Heart left ventricle (tissue), 16 donors: ENCODE measurements at regions not wholly inside any gene's neighbourhood (a gene's known extent, or its start where the extent isn't known, plus 50 kb on each side); places are given as distances from the start of the nearest gene placed in this dataset.

ENCODE experiments used
- ATAC-seq, 4 donors: fragments of 200-7000 bp; cut with Tn5 transposase; one replicate each; pipeline ENCODE4 v1.9.1; 2020 to 2022; ENCODE audit warnings: moderate library complexity in 4 of 4, mild to moderate bottlenecking in 3 of 4, moderate number of reproducible peaks in 1 of 4
- DNase-seq, 5 donors: peaks; one replicate each; pipeline ENCODE4 v3.0.0-alpha.2; 2020
- H3K27ac ChIP-seq, 12 donors: fragments of 200-600 bp; sonication (generic) in 4 of 12; one replicate each; pipeline versions ENCODE4 v1.5.0 to v1.8.0; 2016 to 2022; ENCODE audit warnings: mild to moderate bottlenecking in 2 of 12
- H3K27me3 ChIP-seq, 9 donors: fragments of 200-600 bp; sonication (generic) in 2 of 9; one replicate each; pipeline versions ENCODE4 v1.5.1 to v1.8.0; 2016 to 2022; ENCODE audit warnings: mild to moderate bottlenecking in 3 of 9
- H3K36me3 ChIP-seq, 9 donors: fragments of 200-600 bp; sonication (generic) in 2 of 9; one replicate each; pipeline versions ENCODE4 v1.5.0 to v1.8.0; 2018 to 2022; ENCODE audit warnings: mild to moderate bottlenecking in 2 of 9
- H3K4me1 ChIP-seq, 12 donors: fragments of 200-600 bp; sonication (generic) in 4 of 12; one replicate each; pipeline versions ENCODE4 v1.5.0 to v1.8.0; 2016 to 2022; ENCODE audit warnings: mild to moderate bottlenecking in 3 of 12
- H3K4me3 ChIP-seq, 12 donors: fragments of 200-600 bp; sonication (generic) in 4 of 12; one replicate each; pipeline versions ENCODE4 v1.5.0 to v1.8.0; 2017 to 2022; ENCODE audit warnings: mild to moderate bottlenecking in 9 of 12, moderate library complexity in 4 of 12
- H3K9me3 ChIP-seq, 12 donors: fragments of 200-600 bp; sonication (generic) in 4 of 12; one replicate each; pipeline versions ENCODE4 v1.5.0 to v1.8.0; 2016 to 2022; ENCODE audit warnings: mild to moderate bottlenecking in 1 of 12
- POLR2A ChIP-seq, 2 donors: fragments of 450-650 bp; IDR thresholded peaks; one replicate each; pipeline ENCODE4 v1.6.1; 2017; ENCODE audit warnings: antibody characterized with exemption in 2 of 2, mild to moderate bottlenecking in 2 of 2, moderate library complexity in 2 of 2
- whole genome bisulfite sequencing, 4 donors: extraction: QIAGEN DNeasy Blood & Tissue Kit in 2 of 4; methylation state at CpG; one replicate each; pipeline versions ENCODE4 v1.1.5 to v1.1.7; 2013 to 2018; 5-methylcytosine and 5-hydroxymethylcytosine counted together
- intact Hi-C, 10 donors: fragments of 100-400 bp; cut with DNase I; formaldehyde crosslinking; loops; one replicate each; pipeline versions ENCODE4 v1.11.1 to v1.14.2; 2022
- TF ChIP-seq, protein P1 (sequence below), 12 donors: fragments of 200-600 bp; sonication (generic) in 4 of 12; IDR thresholded peaks; one replicate each; pipeline versions ENCODE4 v1.5.0 to v1.8.0; 2018 to 2022; ENCODE audit warnings: antibody characterized with exemption in 12 of 12, mild to moderate bottlenecking in 5 of 12
- donor health status: ischemic (EF 13 %, LVEDD 7.1; RV severe dilation, severe dysfunction).
- donor health status: healthy with polysubstance abuse.
- donor health status: DM: no; HTN: yes; CAD: no.
- donor health status: DM: no; HTN: no; CAD: no.
- donor health status: ischemic (EF 25% LVEDD 6.9; RV normal size, moderate dysfunction).
- donor health status: ischemic (EF 25% LVEDD 5.7; RV mildly dilated, moderate dysfunction).
- donor health status: healthy.
- donor health status: DM: yes; HTN: yes; CAD: no.
- donor health status: ischemic (EF 35%, LVEDD 5.7; RV mildly dilated, moderate dysfunction).
- donor health status: nonischemic (EF 11% LVEDD 7.7; RV severe dilation, severe dysfunction).
- donor health status: DM: yes; HTN: yes; CAD: no.
- donor health status: PGD.
- donor health status: ischemic (EF 29% LVEDD 5.4; RV normal size, mild dysfunction).
- donor health status: nonischemic (EF 23%, LVEDD 6.1; RV moderate dilation, normal function).

DNA sequence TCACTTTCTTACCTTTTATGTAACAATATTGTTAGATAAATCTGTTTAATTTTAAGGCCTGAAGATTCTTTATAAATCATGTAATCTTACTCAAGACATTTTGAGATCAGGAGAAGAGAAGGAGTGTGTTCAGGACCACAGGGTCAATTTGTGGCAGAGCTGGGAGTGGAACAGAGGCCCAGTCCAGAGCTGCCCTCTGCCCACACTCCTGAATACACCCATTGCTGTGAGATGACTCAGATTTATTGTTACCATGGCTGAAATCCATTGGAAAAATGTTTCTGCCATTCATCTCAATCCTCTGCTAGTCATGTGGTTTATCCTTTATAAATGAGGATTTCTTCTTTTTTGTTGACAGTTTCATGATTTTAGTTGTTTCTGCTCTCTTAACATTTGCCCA lies 100.5 kb upstream of the STXBP6 start:
- intact Hi-C loops, result loop anchor here in 9 of 10 donors (2.0 to 5.0 kb wide), 9 partner anchors 257 to 440 kb away; no protein-coding TSS in a partner anchor
- no peak for ATAC-seq

DNA sequence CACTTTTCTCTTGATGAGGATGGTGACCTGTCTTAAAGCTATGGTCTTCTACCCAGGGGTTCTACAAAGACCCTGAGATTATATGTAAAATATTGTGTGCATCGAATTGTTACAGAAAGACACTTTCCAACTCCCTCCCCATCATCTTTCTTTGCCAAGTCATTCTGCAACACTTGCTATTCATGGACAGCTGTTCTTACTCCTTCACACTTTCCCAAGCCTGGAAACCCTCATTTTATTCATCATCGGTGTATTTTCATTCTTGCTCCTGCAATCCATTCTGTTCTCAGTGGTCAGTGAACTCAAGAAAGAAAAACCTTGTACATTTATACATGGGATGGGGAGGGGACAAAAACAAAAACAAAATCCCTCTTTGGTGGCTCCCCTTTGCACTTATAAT lies 90.5 kb upstream of the STXBP6 start:
- ATAC-seq, result peak in 1 of 4 donors; percentile 54

More for the DNA sequence above, 100.5 kb upstream of the STXBP6 start:
- TF ChIP-seq POLR2A (IDR thresholded peaks at IDR 0.05), result no peak
- TF ChIP-seq, protein P1, sequence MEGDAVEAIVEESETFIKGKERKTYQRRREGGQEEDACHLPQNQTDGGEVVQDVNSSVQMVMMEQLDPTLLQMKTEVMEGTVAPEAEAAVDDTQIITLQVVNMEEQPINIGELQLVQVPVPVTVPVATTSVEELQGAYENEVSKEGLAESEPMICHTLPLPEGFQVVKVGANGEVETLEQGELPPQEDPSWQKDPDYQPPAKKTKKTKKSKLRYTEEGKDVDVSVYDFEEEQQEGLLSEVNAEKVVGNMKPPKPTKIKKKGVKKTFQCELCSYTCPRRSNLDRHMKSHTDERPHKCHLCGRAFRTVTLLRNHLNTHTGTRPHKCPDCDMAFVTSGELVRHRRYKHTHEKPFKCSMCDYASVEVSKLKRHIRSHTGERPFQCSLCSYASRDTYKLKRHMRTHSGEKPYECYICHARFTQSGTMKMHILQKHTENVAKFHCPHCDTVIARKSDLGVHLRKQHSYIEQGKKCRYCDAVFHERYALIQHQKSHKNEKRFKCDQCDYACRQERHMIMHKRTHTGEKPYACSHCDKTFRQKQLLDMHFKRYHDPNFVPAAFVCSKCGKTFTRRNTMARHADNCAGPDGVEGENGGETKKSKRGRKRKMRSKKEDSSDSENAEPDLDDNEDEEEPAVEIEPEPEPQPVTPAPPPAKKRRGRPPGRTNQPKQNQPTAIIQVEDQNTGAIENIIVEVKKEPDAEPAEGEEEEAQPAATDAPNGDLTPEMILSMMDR (IDR thresholded peaks at IDR 0.05), result no peak
- Histone ChIP-seq H3K27ac (no peak overlapping the region), H3K36me3 (no peaks in the 10 kb centered on the region), H3K4me1 (no peaks in the 10 kb centered on the region), H3K9me3 (no peaks in the 10 kb centered on the region), H3K27me3 (no peaks in the 10 kb centered on the region), H3K4me3 (no peak overlapping the region)
- DNase-seq, result no peak

DNA sequence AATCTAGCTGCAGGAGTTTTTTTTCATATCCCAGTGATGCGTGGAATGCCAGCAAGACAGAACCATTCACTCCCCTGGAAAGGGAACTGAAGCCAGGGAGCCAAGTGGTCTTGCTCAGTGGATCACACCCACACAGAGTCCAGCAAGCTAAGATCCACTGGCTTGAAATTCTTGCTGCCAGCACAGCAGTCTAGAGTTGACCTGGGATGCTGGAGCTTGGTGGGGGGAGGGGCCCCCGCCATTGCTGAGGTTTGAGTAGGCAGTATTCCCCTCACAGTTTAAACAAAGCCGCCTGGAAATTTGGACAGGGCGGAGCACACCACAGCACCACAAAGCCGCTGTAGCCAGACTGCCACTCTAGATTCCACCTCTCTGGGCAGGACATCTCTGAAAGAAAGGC lies 86.9 kb upstream of the STXBP6 start:
- H3K36me3 ChIP-seq, result no peaks in the 10 kb centered on the region
- no peak overlapping the region for H3K27ac ChIP-seq
- ATAC-seq (no peak), DNase-seq (no peak)
- H3K27me3 ChIP-seq, result peaks cover 0 to 47% (median 3%) of the 10 kb centered on the region in 9 donors
- H3K4me1 ChIP-seq, result peaks cover 0 to 6% (median 2%) of the 10 kb centered on the region in 12 donors
- intact Hi-C loops, result loop anchor here in 1 of 10 donors (10.0 kb wide), 1 partner anchor 92 kb away; no protein-coding TSS in a partner anchor
- H3K9me3 ChIP-seq, result no peaks in the 10 kb centered on the region
- H3K4me3 ChIP-seq, result no peak overlapping the region
- TF ChIP-seq, protein P1 (IDR thresholded peaks at IDR 0.05), result no peak
- no peak for TF ChIP-seq POLR2A (IDR thresholded peaks at IDR 0.05)
- 82 to 92% (median 84%) methylated on average over 4 to 5 of the region's 5 CpGs for WGBS, 4 donors

More for the DNA sequence above, 90.5 kb upstream of the STXBP6 start:
- TF ChIP-seq POLR2A (IDR thresholded peaks at IDR 0.05), result no peak
- TF ChIP-seq, protein P1 (IDR thresholded peaks at IDR 0.05), result no peak
- Histone ChIP-seq H3K9me3 (no peaks in the 10 kb centered on the region), H3K27me3 (peaks cover 0 to 21% (median 0%) of the 10 kb centered on the region in 9 donors), H3K27ac (no peak overlapping the region), H3K36me3 (no peaks in the 10 kb centered on the region), H3K4me1 (no peaks in the 10 kb centered on the region), H3K4me3 (no peak overlapping the region)
- no peak for DNase-seq
- WGBS, 4 donors, result 39 to 72% (median 56%) methylated on average over 2 of the region's 2 CpGs
- intact Hi-C loops, result no loop called here

DNA sequence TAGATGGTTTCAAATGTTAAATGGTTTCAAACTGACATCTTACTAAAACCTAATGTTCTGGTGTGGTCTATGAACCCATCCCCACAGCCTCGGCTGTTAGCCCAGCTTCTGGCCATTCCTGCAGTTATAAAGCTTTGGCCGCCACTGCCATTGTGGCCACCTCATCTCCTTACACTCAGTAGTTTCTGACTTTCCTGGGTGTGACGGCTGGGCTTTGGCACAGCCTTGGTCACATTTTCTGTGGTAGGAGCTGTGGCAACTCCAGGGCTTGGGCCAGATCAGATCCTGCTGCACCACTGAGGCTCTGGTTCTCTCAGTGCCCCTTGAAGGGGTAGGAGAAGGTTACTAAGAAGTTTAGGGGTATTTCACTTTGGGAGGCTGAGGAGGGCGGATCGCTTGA lies 84.2 kb upstream of the STXBP6 start:
- peaks cover 0 to 47% (median 3%) of the 10 kb centered on the region in 9 donors for H3K27me3 ChIP-seq
- H3K27ac ChIP-seq, result no peak overlapping the region
- H3K36me3 ChIP-seq, result no peaks in the 10 kb centered on the region
- TF ChIP-seq, protein P1 (IDR thresholded peaks at IDR 0.05), result no peak
- no peak for TF ChIP-seq POLR2A (IDR thresholded peaks at IDR 0.05)
- 79 to 96% (median 93%) methylated on average over 5 of the region's 5 CpGs for WGBS, 4 donors
- intact Hi-C loops, result loop anchor here in 9 of 10 donors (5.0 to 10.0 kb wide), 6 partner anchors 82 to 402 kb away; partner anchors contain the start of gene STXBP6 (in 1 of the 9)
- DNase-seq (no peak), ATAC-seq (no peak)
- no peaks in the 10 kb centered on the region for H3K9me3 ChIP-seq
- H3K4me3 ChIP-seq, result no peak overlapping the region
- peaks cover 0 to 6% (median 2%) of the 10 kb centered on the region in 12 donors for H3K4me1 ChIP-seq
